Liver (tissue), 7 donors: ENCODE measurements at regions not wholly inside any gene's neighbourhood (a gene's known extent, or its start where the extent isn't known, plus 50 kb on each side); places are given as distances from the start of the nearest gene placed in this dataset.

Experiments
- DNase-seq: peaks from one replicate; pipeline ENCODE4 v3.0.0-alpha.2; 2017; ENCODE audit warnings: low spot score
- H3K27ac ChIP-seq, 2 donors: one replicate each; pipeline ENCODE4 v1.7.0; 2013; ENCODE audit warnings: inconsistent platforms in 2 of 2, low read length in 2 of 2, control low read depth in 1 of 2, low read depth in 1 of 2, mild to moderate bottlenecking in 1 of 2
- H3K27me3 ChIP-seq, 4 donors: one replicate each; pipeline versions ENCODE4 v1.6.1 to v1.7.0; 2013; ENCODE audit warnings: low read length in 3 of 4, inconsistent platforms in 1 of 4, mild to moderate bottlenecking in 1 of 4, moderate library complexity in 1 of 4; ENCODE audit not compliant: control insufficient read depth in 4 of 4, insufficient read depth in 4 of 4
- H3K36me3 ChIP-seq, 4 donors: one replicate each; pipeline versions ENCODE4 v1.6.1 to v1.7.0; 2013; ENCODE audit warnings: low read length in 3 of 4, mild to moderate bottlenecking in 3 of 4, low read depth in 1 of 4, moderate library complexity in 1 of 4; ENCODE audit not compliant: control insufficient read depth in 4 of 4, insufficient read depth in 3 of 4
- H3K4me1 ChIP-seq, 4 donors: one replicate each; pipeline versions ENCODE4 v1.6.1 to v1.7.0; 2013; ENCODE audit warnings: low read length in 3 of 4, mild to moderate bottlenecking in 3 of 4, moderate library complexity in 1 of 4; ENCODE audit not compliant: control insufficient read depth in 4 of 4, insufficient read depth in 4 of 4
- H3K4me3 ChIP-seq, 3 donors: one replicate each; pipeline versions ENCODE4 v1.6.1 to v1.7.0; 2013; ENCODE audit warnings: low read length in 3 of 3, control low read depth in 1 of 3, low read depth in 1 of 3, mild to moderate bottlenecking in 1 of 3
- H3K9ac ChIP-seq, 2 donors: one replicate each; pipeline ENCODE4 v1.7.0; 2013; ENCODE audit warnings: low read length in 2 of 2, mild to moderate bottlenecking in 2 of 2, moderate library complexity in 2 of 2, control low read depth in 1 of 2, low read depth in 1 of 2
- H3K9me3 ChIP-seq, 4 donors: one replicate each; pipeline versions ENCODE4 v1.6.1 to v1.7.0; 2013; ENCODE audit warnings: low read length in 3 of 4; ENCODE audit not compliant: control insufficient read depth in 4 of 4
- ATF3 ChIP-seq: IDR thresholded peaks from 2 replicates; pipeline ENCODE4 v1.6.1; 2016; ENCODE audit warnings: antibody characterized with exemption
- EGR1 ChIP-seq, 2 donors: IDR thresholded peaks; 2 replicates each; pipeline ENCODE4 v1.6.1; 2016 to 2018; ENCODE audit warnings: antibody characterized with exemption in 2 of 2, low read depth in 2 of 2
- FOXA1 ChIP-seq: IDR thresholded peaks from 2 replicates; pipeline ENCODE4 v1.6.1; 2016; ENCODE audit warnings: antibody characterized with exemption
- FOXA2 ChIP-seq: IDR thresholded peaks from 2 replicates; pipeline ENCODE4 v1.6.1; 2016; ENCODE audit warnings: antibody characterized with exemption
- GABPA ChIP-seq, 2 donors: IDR thresholded peaks in 1 of 2; conservative IDR thresholded peaks in 1 of 2; 2 replicates each; pipeline ENCODE4 v1.6.1; 2016; ENCODE audit warnings: antibody characterized with exemption in 2 of 2, mild to moderate bottlenecking in 1 of 2, moderate library complexity in 1 of 2
- HNF4A ChIP-seq, 2 donors: conservative IDR thresholded peaks; 2 replicates each; pipeline ENCODE4 v1.6.1; 2016; ENCODE audit warnings: antibody characterized with exemption in 2 of 2, mild to moderate bottlenecking in 2 of 2
- HNF4G ChIP-seq: IDR thresholded peaks from 2 replicates; pipeline ENCODE4 v1.6.1; 2016; ENCODE audit warnings: antibody characterized with exemption
- JUND ChIP-seq, 2 donors: IDR thresholded peaks; 2 replicates each; pipeline ENCODE4 v1.6.1; 2016; ENCODE audit warnings: antibody characterized with exemption in 2 of 2
- MAX ChIP-seq: IDR thresholded peaks from 2 replicates; pipeline ENCODE4 v1.6.1; 2016; ENCODE audit warnings: antibody characterized with exemption
- NR2F2 ChIP-seq: IDR thresholded peaks from 2 replicates; pipeline ENCODE4 v1.6.1; 2016; ENCODE audit warnings: antibody characterized with exemption
- RAD21 ChIP-seq, 2 donors: IDR thresholded peaks; 2 replicates each; pipeline ENCODE4 v1.6.1; 2016; ENCODE audit warnings: antibody characterized with exemption in 2 of 2, mild to moderate bottlenecking in 2 of 2
- REST ChIP-seq: IDR thresholded peaks from 2 replicates; pipeline ENCODE4 v1.6.1; 2016; ENCODE audit warnings: antibody characterized with exemption, mild to moderate bottlenecking
- RXRA ChIP-seq, 2 donors: IDR thresholded peaks; 2 replicates each; pipeline ENCODE4 v1.6.1; 2017 to 2018; ENCODE audit warnings: antibody characterized with exemption in 2 of 2, mild to moderate bottlenecking in 1 of 2
- SP1 ChIP-seq: IDR thresholded peaks from 2 replicates; pipeline ENCODE4 v1.6.1; 2018; ENCODE audit warnings: antibody characterized with exemption, mild to moderate bottlenecking
- TAF1 ChIP-seq: conservative IDR thresholded peaks from 2 replicates; pipeline ENCODE4 v1.6.1; 2016; ENCODE audit warnings: antibody characterized with exemption, mild to moderate bottlenecking
- YY1 ChIP-seq: IDR thresholded peaks from 2 replicates; pipeline ENCODE4 v1.6.1; 2016; ENCODE audit warnings: antibody characterized with exemption, mild to moderate bottlenecking
- ZBTB33 ChIP-seq: IDR thresholded peaks from 2 replicates; pipeline ENCODE4 v1.6.1; 2016; ENCODE audit warnings: antibody characterized with exemption
- WGBS: extraction: QIAGEN DNeasy Blood & Tissue Kit; methylation state at CpG from one replicate; pipeline ENCODE4 v1.1.7; 2013; 5-methylcytosine and 5-hydroxymethylcytosine counted together
- donor health status: healthy.
- donor health status: healthy.
- donor health status: healthy.
- donor health status: healthy.

- no peak for DNase-seq
- H3K9me3 ChIP-seq, result no peaks in the 10 kb centered on the region
- H3K36me3 ChIP-seq, result no peaks in the 10 kb centered on the region
- H3K27me3 ChIP-seq, result no peaks in the 10 kb centered on the region
- TF ChIP-seq MAX (no peak), RAD21 (IDR thresholded peaks at IDR 0.05) (no peak), REST (no peak), YY1 (no peak), JUND (IDR thresholded peaks at IDR 0.05) (no peak), ZBTB33 (no peak), ATF3 (no peak), SP1 (no peak), FOXA1 (no peak), EGR1 (IDR thresholded peaks at IDR 0.05; ENCODE audit: low read depth in 2 of 2) (no peak), NR2F2 (no peak), RXRA (IDR thresholded peaks at IDR 0.05) (no peak), HNF4A (conservative IDR thresholded peaks at IDR 0.05) (no peak)
- H3K4me3 ChIP-seq, result no peak overlapping the region
- H3K27ac ChIP-seq, result no peak overlapping the region
- 90% methylated on average over 31 of the region's 31 CpGs for WGBS
- H3K9ac ChIP-seq, result no peak overlapping the region
- no peaks in the 10 kb centered on the region for H3K4me1 ChIP-seq
Observed at GRCh38 chr3:35215525-35216500, 423.5 kb upstream of the ARPP21 start.

- no peak overlapping the region for H3K27ac ChIP-seq
- H3K27me3 ChIP-seq, result no peaks in the 10 kb centered on the region
- H3K4me1 ChIP-seq, result no peaks in the 10 kb centered on the region
- no peaks in the 10 kb centered on the region for H3K36me3 ChIP-seq
- H3K4me3 ChIP-seq, result no peak overlapping the region
- H3K9ac ChIP-seq, result no peak overlapping the region
- no peak for DNase-seq
- 85% methylated on average over 18 of the region's 18 CpGs for WGBS
- H3K9me3 ChIP-seq, result no peaks in the 10 kb centered on the region
- no peak for TF ChIP-seq FOXA2
- TF ChIP-seq GABPA (IDR thresholded peaks at IDR 0.05 in 1 of 2, conservative IDR thresholded peaks at IDR 0.05 in 1 of 2), result no peak
- no peak for TF ChIP-seq EGR1 (IDR thresholded peaks at IDR 0.05; ENCODE audit: low read depth in 2 of 2)
- TF ChIP-seq ATF3, result no peak
- no peak for TF ChIP-seq RAD21 (IDR thresholded peaks at IDR 0.05)
- no peak for TF ChIP-seq FOXA1
- no peak for TF ChIP-seq RXRA (IDR thresholded peaks at IDR 0.05)
- no peak for TF ChIP-seq NR2F2
- TF ChIP-seq HNF4G, result no peak
- TF ChIP-seq REST, result no peak
- no peak for TF ChIP-seq TAF1
- TF ChIP-seq HNF4A (conservative IDR thresholded peaks at IDR 0.05), result no peak
Observed at GRCh38 chr3:35216501-35217266, 422.6 kb upstream of the ARPP21 start.
